PC-3 (cell line): ENCODE measurements at regions not wholly inside any gene's neighbourhood (a gene's known extent, or its start where the extent isn't known, plus 50 kb on each side); places are given as distances from the start of the nearest gene placed in this dataset.

Experiments
- ATAC-seq: fragments of 200-7000 bp; cut with Tn5 transposase; 2 replicates; pipeline ENCODE4 v1.9.1; 2020; ENCODE audit warnings: mild to moderate bottlenecking, moderate library complexity
- BruUV-seq: library from RNA; stranded (reverse); fragments of 400-500 nt; replicated peaks from 2 replicates; lab custom pipeline; 2021; lab: Mats Ljungman, UMichigan
- CTCF ChIA-PET: fragments of 300-600 bp; sonication (Branson Sonifier 250); formaldehyde crosslinking; loops from one replicate; lab custom pipeline; 2022; ENCODE audit warnings: antibody characterized with exemption; lab: Charles Lee
- POLR2A ChIA-PET: fragments of 300-600 bp; sonication (Branson Sonifier 250); formaldehyde crosslinking; loops from one replicate; lab custom pipeline; 2022; ENCODE audit warnings: antibody characterized with exemption; ENCODE audit not compliant: unreplicated experiment; lab: Charles Lee
- DNase-seq: peaks from one replicate; pipeline ENCODE4 v3.0.0-alpha.2; 2015
- H2AFZ ChIP-seq: fragments of 300-600 bp; sonication (generic); 2 replicates; pipeline ENCODE4 v1.6.0; 2016; ENCODE audit warnings: antibody characterized with exemption, low read length
- H3F3A ChIP-seq: fragments of 300-600 bp; sonication (generic); one replicate; pipeline ENCODE4 v1.6.0; 2017; ENCODE audit warnings: antibody characterized with exemption, low read length, control low read depth, mild to moderate bottlenecking; ENCODE audit not compliant: unreplicated experiment
- H3K27ac ChIP-seq: fragments of 300-600 bp; sonication (generic); 2 replicates; pipeline ENCODE4 v1.5.1; 2016; ENCODE audit warnings: mild to moderate bottlenecking, low read length
- H3K27me3 ChIP-seq: fragments of 300-600 bp; sonication (generic); 2 replicates; pipeline ENCODE4 v1.6.1; 2016; ENCODE audit warnings: low read length, mixed read lengths
- H3K36me3 ChIP-seq: fragments of 300-600 bp; sonication (generic); 2 replicates; pipeline ENCODE4 v1.6.1; 2016; ENCODE audit warnings: low read depth, mixed run types, low read length, mixed read lengths
- H3K4me1 ChIP-seq: fragments of 300-600 bp; sonication (generic); 2 replicates; pipeline ENCODE4 v1.5.1; 2016; ENCODE audit warnings: low read length; ENCODE audit not compliant: insufficient read depth
- H3K4me2 ChIP-seq: fragments of 300-600 bp; sonication (generic); 2 replicates; pipeline ENCODE4 v1.6.0; 2016; ENCODE audit warnings: low read length
- H3K4me3 ChIP-seq: fragments of 300-600 bp; sonication (generic); 2 replicates; pipeline ENCODE4 v1.5.1; 2016; ENCODE audit warnings: mild to moderate bottlenecking, low read length, mixed read lengths
- H3K79me2 ChIP-seq: fragments of 300-600 bp; sonication (generic); 2 replicates; pipeline ENCODE4 v1.6.1; 2017; ENCODE audit warnings: low read length, mixed read lengths
- H3K9ac ChIP-seq: fragments of 300-600 bp; sonication (generic); 2 replicates; pipeline ENCODE4 v1.6.0; 2016; ENCODE audit warnings: mild to moderate bottlenecking, low read length
- H3K9me2 ChIP-seq: fragments of 300-600 bp; sonication (generic); replicated peaks from 2 replicates; pipeline ENCODE4 v1.6.1; 2016; ENCODE audit warnings: mixed run types, low read length, mixed read lengths
- H3K9me3 ChIP-seq: fragments of 300-600 bp; sonication (generic); 2 replicates; pipeline ENCODE4 v1.6.1; 2016; ENCODE audit warnings: low read length, mixed read lengths
- H4K20me1 ChIP-seq: fragments of 300-600 bp; sonication (generic); 2 replicates; pipeline ENCODE4 v1.6.1; 2016; ENCODE audit warnings: low read length, mixed read lengths
- EZH2 ChIP-seq: fragments of 300-600 bp; sonication (generic); IDR thresholded peaks from one replicate; pipeline ENCODE4 v1.6.1; 2017; ENCODE audit warnings: antibody characterized with exemption, mild to moderate bottlenecking, low read length; ENCODE audit not compliant: unreplicated experiment
- EZH2phosphoT487 ChIP-seq: fragments of 300-600 bp; sonication (generic); IDR thresholded peaks from 2 replicates; pipeline ENCODE4 v1.6.1; 2018; ENCODE audit warnings: mild to moderate bottlenecking, antibody characterized with exemption, low read length, borderline replicate concordance
- intact Hi-C: fragments of 100-400 bp; cut with micrococcal nuclease; formaldehyde crosslinking; loops from 2 replicates; pipeline ENCODE4 v1.9.0; 2023
- TF ChIP-seq, protein P1 (sequence below): fragments of 300-600 bp; sonication (generic); conservative IDR thresholded peaks from 2 replicates; pipeline ENCODE4 v1.5.1; 2017; ENCODE audit warnings: antibody characterized with exemption, low read depth, mild to moderate bottlenecking, low read length

DNA sequence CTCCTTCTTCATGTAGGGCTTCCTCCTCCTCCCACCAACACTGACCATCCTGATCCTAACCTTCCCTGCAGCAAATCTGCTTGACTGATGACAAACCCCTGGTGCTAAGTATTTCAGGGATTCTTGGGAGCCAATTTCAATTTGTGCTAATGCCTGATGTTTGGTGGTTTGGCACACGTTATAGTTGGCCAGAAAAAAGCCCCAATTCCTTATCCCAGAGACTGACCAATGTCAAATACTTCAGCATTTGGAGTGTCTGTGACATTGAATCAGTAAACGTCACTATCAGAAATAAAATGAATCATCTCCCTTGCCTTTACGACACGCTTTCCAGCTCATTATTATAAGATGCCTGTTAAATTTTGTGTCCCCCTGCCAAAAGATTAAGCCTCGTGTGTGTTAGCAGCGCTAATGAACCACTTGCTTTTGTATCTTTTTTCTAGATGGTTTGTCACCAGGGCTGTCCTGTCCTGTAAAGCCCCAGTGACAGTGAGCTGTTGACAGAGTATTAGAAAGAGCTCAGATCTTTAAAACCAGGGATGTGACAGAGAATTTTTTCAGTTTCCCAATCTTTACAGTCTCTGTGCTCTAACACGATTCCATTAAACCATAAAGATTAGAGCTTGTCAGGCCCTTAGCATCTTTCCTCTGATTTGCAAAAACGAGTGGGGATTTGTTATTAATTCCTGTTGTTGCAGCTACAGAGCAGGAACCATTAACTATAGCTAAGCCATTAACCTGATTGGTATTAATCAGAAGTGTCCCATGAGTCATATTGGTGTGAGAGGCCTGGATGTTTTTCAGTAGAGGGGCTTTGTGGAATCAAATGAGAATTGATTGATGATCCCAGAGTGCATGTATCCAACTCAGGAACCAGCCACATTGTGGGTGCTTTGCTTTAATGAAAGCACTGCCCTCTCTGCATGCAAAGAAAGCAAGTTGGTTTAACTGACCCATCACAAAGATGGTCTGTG, 665.1 kb upstream of the PLXNA2 start:
- intact Hi-C loops = no loop called here
- Histone ChIP-seq H3K4me3 (no peak overlapping the region), H3K27me3 (no peaks in the 10 kb centered on the region), H3K9me2 (no peaks in the 10 kb centered on the region), H3K4me2 (no peak overlapping the region), H3K27ac (no peak overlapping the region), H2AFZ (0 out of 2 replicates have a peak overlapping the region, but pooled peaks have one; percentile 27), H3F3A (no peaks in the 10 kb centered on the region), H3K9ac (no peak overlapping the region), H3K79me2 (no peaks in the 10 kb centered on the region), H3K4me1 (peaks cover 4% of the 10 kb centered on the region; the same call in 1 of the 2 replicates), H3K36me3 (no peaks in the 10 kb centered on the region), H3K9me3 (no peaks in the 10 kb centered on the region), H4K20me1 (no peaks in the 10 kb centered on the region)
- POLR2A ChIA-PET = no interaction called here
- no peak for DNase-seq
- TF ChIP-seq EZH2 = no peak
- TF ChIP-seq, protein P1, sequence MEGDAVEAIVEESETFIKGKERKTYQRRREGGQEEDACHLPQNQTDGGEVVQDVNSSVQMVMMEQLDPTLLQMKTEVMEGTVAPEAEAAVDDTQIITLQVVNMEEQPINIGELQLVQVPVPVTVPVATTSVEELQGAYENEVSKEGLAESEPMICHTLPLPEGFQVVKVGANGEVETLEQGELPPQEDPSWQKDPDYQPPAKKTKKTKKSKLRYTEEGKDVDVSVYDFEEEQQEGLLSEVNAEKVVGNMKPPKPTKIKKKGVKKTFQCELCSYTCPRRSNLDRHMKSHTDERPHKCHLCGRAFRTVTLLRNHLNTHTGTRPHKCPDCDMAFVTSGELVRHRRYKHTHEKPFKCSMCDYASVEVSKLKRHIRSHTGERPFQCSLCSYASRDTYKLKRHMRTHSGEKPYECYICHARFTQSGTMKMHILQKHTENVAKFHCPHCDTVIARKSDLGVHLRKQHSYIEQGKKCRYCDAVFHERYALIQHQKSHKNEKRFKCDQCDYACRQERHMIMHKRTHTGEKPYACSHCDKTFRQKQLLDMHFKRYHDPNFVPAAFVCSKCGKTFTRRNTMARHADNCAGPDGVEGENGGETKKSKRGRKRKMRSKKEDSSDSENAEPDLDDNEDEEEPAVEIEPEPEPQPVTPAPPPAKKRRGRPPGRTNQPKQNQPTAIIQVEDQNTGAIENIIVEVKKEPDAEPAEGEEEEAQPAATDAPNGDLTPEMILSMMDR = no peak
- no peak for TF ChIP-seq EZH2phosphoT487
- CTCF ChIA-PET = no interaction called here
- BruUV-seq = no TSS peak
- no peak for ATAC-seq

DNA sequence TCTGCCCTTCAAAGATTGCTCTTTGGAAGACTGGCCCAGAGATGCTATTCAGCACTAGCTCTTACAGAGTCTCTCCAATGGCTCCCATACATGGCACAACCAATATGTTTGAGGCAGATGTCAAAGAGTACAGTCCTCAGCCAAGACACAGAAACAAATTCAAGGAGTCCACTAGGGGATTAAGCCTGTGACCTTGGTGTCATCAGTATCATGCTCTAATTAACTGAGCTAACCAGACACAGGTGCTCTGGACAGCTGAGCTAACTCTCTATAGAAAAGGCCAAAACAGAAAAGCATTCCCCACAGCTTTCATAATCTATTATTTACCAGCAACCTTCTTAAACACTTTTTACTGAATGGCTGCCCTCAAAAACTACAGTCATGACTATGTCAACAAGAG, 666.0 kb upstream of the PLXNA2 start:
- POLR2A ChIA-PET = no interaction called here
- Histone ChIP-seq H3F3A (no peaks in the 10 kb centered on the region), H3K9me2 (no peaks in the 10 kb centered on the region), H3K27ac (no peak overlapping the region), H3K9ac (no peak overlapping the region), H3K9me3 (no peaks in the 10 kb centered on the region), H2AFZ (no peak overlapping the region), H3K27me3 (no peaks in the 10 kb centered on the region), H3K4me2 (no peak overlapping the region), H3K4me3 (no peak overlapping the region), H3K4me1 (peaks cover 4% of the 10 kb centered on the region; the same call in 1 of the 2 replicates), H3K36me3 (no peaks in the 10 kb centered on the region), H4K20me1 (no peaks in the 10 kb centered on the region), H3K79me2 (no peaks in the 10 kb centered on the region)
- TF ChIP-seq EZH2phosphoT487 (no peak), EZH2 (no peak)
- TF ChIP-seq, protein P1 = no peak
- intact Hi-C loops = no loop called here
- no peak for DNase-seq
- ATAC-seq = no peak
- CTCF ChIA-PET = interaction anchor here (0.7 kb wide), 1 partner anchor 87 kb away, joined by 4 read pairs; no protein-coding TSS in a partner anchor
- BruUV-seq = no TSS peak
